ENCODE measurements at regions not wholly inside any gene's neighbourhood (a gene's known extent, or its start where the extent isn't known, plus 50 kb on each side); places are given as distances from the start of the nearest gene placed in this dataset.

DNA sequence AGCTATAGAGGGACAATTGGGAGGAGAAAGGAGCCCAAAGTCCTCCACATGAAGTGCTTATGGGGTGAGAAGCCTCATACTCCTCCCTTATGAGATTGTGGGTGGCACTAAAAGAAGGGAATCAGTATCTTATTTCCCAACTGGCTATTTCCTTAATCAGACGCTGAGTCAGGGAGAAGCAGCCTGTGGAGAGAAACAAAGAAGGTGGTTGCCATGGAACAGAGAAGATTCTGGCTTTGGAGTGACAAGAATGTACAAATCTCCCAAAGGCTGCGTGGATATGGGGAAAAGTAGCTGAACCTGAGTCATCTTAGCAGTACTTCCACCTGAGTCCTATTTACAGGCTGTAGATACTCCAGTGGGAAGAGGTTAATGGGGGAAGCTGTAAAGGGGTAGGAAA is 115.8 kb upstream of the CWC22 start:
- DNase-seq: no peak

GRCh38 chr2:180115675-180116074 is 108.6 kb upstream of the CWC22 start:
- DNase-seq: no peak

DNA sequence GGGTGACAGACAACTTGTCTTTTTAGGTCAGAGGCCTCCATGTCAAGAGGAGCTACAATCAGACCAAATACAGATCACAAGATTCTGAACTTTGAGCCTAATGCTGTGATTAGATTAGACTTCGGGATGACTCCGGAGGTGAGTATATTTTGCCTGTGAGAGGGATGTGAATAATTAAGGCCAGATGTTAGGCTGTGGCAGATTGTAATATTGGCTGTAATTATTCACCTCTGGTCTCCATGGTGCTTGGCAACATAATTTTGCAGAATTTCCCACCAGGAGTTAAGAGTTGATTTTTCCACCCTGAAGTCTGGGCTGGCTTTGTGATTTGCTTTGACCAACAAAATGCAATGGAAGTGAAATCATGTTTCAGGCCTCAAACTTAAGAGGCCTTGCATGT is 108.2 kb upstream of the CWC22 start:
- no peak for DNase-seq

- DNase-seq: no peak
Observed at GRCh38 chr2:180111901-180112300, 104.8 kb upstream of the CWC22 start.

DNA sequence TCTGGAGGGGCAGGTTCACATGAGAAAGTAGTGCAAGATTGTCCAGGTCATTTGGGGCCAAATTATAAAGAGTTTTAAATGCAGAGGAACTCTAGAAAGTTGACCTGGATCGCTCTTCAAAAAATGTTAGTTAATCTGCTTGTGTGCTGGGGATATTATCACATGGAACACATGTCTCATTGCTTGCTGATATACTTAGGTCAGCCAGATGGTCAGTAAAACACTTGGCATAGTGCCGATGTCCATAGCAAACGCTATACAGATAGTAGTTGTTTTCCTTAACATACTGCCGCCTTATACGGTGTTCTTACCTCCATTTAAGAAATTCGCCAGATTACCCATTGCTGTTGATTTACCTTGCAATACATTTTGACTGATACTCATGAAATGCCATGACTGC is 103.4 kb upstream of the CWC22 start:
- DNase-seq: no peak

DNA sequence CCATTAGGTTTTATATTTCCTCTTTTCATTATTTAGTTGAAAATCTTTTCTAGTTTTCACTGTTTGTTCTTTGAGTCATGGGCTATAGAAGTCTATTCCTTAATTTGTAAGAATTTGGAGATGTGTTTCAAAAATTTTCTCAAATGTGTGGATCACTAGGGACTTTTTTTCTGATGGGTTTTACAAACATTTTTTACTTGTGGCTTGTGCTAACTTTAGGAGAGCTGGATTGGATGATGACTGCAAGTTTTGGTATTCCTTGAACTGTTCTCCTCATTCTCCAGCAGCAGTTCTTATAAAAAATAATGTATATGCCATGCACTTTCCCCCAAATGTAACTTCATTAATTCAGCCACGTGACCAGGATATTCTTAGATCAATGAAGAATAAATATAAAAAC is 94.7 kb upstream of the CWC22 start:
- no peak for DNase-seq

DNA sequence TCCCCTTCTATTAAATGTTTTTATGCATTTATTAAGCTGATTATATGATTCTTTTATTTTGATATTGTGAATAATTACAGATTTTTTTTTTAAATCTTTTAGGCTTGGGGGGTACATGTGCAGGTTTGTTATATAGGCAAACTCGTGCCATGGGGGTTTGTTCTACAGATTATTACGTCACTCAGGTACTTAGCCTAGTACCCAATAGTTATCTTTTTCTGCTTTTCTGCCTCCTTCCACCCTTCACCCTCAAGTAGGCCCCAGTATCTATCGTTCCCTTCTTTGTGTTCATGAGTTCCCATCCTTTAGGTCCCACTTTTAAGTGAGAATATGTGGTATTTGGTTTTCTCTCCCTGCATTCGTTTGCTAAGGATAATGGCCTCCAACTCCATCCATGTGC is 92.2 kb upstream of the CWC22 start:
- DNase-seq: no peak

- no peak for DNase-seq
Observed at GRCh38 chr2:180085144-180085543, 78.0 kb upstream of the CWC22 start.

DNA sequence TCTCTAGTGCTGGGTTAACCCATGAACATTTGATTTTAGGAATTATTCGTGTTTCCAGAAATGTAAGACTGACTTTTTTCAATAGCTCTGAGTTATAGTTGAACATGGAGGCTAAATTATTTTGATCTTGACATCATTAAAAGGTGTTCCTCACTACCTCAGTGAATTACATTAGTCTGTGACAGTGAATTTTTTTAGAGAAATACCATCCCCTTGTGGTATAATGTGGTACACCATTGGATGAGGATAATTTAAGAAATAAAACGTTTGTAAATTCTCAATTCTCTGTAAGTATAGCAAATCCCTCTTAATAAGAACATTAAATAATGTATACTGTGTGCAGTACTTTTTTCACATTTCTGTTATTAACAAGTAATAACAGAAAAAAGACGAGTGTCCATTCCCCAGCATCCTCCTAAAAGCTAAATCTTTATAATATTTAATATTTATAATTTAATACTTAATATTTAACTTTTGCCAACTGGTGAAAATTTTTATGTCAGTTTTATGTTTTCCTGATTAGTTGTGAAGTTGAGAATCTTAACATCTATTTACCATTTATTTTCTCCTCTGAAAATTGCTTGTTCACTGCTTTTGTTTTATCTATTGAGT is 70.3 kb upstream of the CWC22 start:
- DNase-seq: no peak

DNA sequence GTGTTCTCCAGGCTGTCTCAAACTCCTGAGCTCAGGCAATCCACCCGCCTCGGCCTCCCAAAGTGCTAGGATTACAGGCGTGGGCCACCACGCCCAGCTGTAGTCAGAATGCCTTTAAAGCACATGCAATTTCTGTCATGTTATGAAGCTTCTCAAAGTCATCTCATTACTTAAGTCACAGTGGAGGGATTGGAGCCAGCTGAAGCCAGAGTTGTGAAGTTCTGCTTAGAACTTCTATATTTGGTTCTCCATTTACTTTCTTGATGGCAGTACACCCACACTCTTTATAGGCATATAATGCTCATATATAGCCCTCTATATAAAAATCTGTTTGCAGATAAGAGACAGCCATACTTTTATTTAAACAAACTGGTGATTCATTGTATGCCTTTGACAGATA is 68.8 kb upstream of the CWC22 start:
- no peak for DNase-seq

DNA sequence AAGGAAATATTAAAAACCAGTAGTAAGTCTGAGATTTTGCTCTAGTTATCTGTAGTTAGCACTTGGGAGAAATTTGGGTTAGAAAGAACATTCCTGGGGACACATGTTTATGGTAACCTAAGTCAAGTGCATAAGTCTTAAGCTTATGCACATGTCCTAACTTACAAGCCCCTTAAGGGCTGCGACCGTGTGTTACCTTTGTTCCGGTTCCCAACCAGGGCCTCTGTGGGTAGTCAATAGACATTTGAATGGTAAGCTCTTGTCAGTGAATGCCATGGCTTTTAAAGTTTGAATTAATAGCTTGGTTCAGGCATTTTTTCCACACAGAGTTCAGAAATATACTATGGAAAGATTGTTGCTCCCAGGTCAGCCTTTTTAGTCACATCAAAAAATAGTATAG is 64.7 kb upstream of the CWC22 start:
- DNase-seq: no peak

DNA sequence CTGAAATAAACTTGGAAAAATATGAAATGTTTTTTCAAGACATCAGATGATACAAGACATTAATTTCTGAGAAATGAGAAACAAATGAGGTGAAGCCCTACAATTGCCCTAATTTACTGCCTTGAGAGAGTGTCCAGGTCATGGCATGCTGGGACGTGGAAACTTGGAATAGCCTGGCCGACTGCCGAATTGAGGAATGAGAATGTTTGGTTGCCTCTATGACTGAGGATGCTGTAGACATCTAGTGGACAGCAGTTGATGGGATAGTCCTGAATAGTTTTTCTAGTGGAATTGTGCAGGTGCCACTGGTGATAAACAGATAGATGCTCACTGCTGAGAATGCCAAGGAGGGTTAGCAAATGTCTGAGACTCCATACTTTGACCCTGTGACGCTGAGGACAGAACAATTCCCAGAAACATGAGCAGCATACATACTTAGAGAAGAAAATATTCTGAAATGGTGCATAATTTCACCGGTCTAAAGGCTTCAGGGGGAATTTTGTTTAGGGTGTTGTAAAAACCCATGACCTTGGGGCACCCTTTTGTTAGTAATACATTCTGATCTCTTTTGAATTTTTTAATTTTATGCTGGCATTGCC is 56.5 kb upstream of the CWC22 start:
- no peak for DNase-seq

GRCh38 chr2:180062178-180062577 is 55.1 kb upstream of the CWC22 start:
- no peak for DNase-seq

DNA sequence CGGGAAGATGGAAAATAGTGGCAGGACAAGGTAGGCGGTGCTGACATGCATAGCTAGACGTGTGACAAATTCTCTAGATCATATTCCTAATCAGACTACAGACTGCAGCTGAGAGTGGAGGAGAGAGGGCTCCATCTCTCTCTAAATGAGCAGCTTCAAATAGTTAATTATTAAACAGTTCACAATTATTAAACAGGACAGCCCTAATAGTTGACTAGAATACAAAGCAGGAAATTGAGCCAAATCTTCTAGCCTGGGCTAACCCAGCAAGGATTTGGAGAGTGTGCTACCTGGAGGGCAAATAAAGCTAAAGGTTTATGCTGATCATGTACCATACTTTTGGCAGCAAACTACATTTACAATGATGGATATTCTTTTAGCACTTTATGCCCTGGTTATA is 54.4 kb upstream of the CWC22 start:
- no peak for DNase-seq

DNA sequence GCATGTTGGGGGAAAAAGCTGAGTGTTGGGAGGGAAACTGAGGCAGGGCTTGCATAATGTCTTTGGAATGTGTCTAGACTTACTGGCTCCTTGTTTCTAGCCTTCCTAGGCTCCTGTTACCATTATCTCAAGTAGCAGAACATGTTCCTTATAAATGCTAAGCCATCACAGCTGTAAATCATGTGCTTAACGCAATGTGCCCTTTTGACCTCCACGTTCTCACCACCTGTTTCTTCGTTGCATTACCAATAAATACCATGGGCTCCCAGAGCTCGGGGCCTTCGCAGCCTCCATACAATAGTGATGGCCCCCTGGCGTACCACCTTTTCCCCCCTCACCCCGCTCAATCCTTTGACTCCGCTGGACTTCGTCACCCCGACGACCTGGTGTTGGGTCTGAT is 54.0 kb upstream of the CWC22 start:
- DNase-seq: no peak

- DNase-seq: no peak
Observed at GRCh38 chr2:180058993-180059392, 51.9 kb upstream of the CWC22 start.

DNA sequence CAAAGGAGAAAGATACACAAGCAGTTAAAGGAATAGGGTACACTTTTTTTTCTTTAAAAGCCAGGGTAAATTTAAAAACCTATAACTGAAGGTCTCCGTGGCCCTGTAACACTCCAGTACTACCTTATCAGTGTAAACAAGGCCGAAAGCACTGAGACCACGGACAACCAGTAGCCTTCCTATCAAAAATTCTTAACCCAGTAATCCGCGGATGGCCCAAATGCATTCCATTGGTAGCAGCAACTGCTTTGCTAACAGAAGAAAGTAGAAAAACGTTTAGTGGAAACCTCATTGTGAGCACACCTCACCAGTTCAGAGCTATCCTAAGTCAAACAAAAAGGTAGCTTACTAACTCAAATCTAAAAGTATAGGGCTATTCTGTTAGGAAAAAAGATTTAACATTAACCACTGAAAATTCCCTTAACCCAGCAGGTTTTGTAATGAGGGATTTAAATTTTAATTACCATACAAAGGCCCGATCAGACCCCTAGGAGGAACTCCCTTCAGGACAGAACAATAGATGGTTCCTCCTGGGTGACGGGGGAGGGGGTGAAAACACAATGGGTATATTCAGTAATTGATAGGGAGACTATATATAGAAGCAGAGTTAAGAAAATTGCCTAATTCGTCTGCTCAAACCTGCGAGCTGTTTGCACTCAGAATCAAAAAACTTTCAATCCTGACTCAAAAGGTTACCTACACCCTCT is 50.8 kb upstream of the CWC22 start:
- DNase-seq: no peak

Measured in effector CD4-positive, alpha-beta T cell (primary cell).